HepG2 (cell line): ENCODE measurements at regions not wholly inside any gene's neighbourhood (a gene's known extent, or its start where the extent isn't known, plus 50 kb on each side); places are given as distances from the start of the nearest gene placed in this dataset.

Experiments
- ATAC-seq: fragments of 200-7000 bp; cut with Tn5 transposase; 3 replicates; pipeline ENCODE4 v1.9.1; 2020; ENCODE audit warnings: mild to moderate bottlenecking, moderate library complexity
- BruUV-seq: library from RNA; stranded (reverse); fragments of 400-500 nt; replicated peaks from 2 replicates; lab custom pipeline; 2021; lab: Mats Ljungman, UMichigan
- CTCF ChIA-PET: fragments of 300-600 bp; formaldehyde crosslinking; extraction: SDS; loops from one replicate; lab custom pipeline; 2021; ENCODE audit warnings: low total read pairs, inconsistent platforms, low intra/inter-chr PET ratio; lab: Yijun Ruan, JAX
- POLR2A ChIA-PET: fragments of 350-600 bp; sonication (Branson Sonifier 250); formaldehyde crosslinking; loops from one replicate; lab custom pipeline; 2020; ENCODE audit warnings: antibody characterized with exemption, inconsistent platforms; lab: Yijun Ruan, JAX
- DNase-seq: peaks from one replicate; pipeline ENCODE4 v3.0.0-alpha.2; 2015; ENCODE audit warnings: low spot score
- FAIRE-seq: peaks from 3 replicates; lab custom pipeline; 2011; peaks lifted over from hg19 to GRCh38; lab: Jason Lieb, UNC
- H2AFZ ChIP-seq: one replicate; pipeline ENCODE4 v1.6.1; 2011; ENCODE audit warnings: low read length, inconsistent platforms
- H3K27ac ChIP-seq: fragments of 300-600 bp; 3 replicates; pipeline ENCODE4 v1.8.0; 2011; ENCODE audit warnings: mixed run types, mild to moderate bottlenecking, mixed read lengths, low read length, inconsistent platforms; ENCODE audit not compliant: insufficient read depth; ENCODE audit errors: extremely low read length
- H3K27me3 ChIP-seq, 2 experiments: fragments of 200-600 bp in 1 of 2; 2 replicates in 1 of 2; 3 replicates in 1 of 2; pipeline versions ENCODE4 v1.6.0 to v1.8.0; 2011; ENCODE audit warnings: low read length in 2 of 2, mild to moderate bottlenecking in 2 of 2, moderate library complexity in 2 of 2, inconsistent platforms in 1 of 2; ENCODE audit not compliant: insufficient read depth in 2 of 2, control insufficient read depth in 1 of 2
- H3K36me3 ChIP-seq, 2 experiments: fragments of 200-600 bp in 1 of 2; replicated peaks in 1 of 2; 2 replicates in 1 of 2; 3 replicates in 1 of 2; pipeline versions ENCODE4 v1.5.1 to v1.8.0; 2011; ENCODE audit warnings: low read length in 2 of 2, inconsistent platforms in 1 of 2; ENCODE audit not compliant: insufficient read depth in 2 of 2, control insufficient read depth in 1 of 2
- H3K4me1 ChIP-seq: 2 replicates; pipeline ENCODE4 v1.5.1; 2012; ENCODE audit warnings: low read length, inconsistent platforms; ENCODE audit not compliant: insufficient read depth
- H3K4me2 ChIP-seq: 2 replicates; pipeline ENCODE4 v1.6.0; 2011; ENCODE audit warnings: low read depth, low read length, inconsistent platforms
- H3K4me3 ChIP-seq, 3 experiments: fragments of 200-600 bp in 1 of 3; sonication (generic), shearing (Covaris generic) in 1 of 3; replicated peaks in 1 of 3; 2 replicates each; pipeline ENCODE4 v1.5.1; 2011 to 2016; ENCODE audit warnings: low read length in 3 of 3, inconsistent platforms in 2 of 3, low read depth in 2 of 3, mild to moderate bottlenecking in 2 of 3, control low read depth in 1 of 3, mixed read lengths in 1 of 3; ENCODE audit not compliant: insufficient read depth in 1 of 3
- H3K79me2 ChIP-seq: one replicate; pipeline ENCODE4 v1.6.1; 2011; ENCODE audit warnings: low read length, inconsistent platforms; ENCODE audit not compliant: insufficient read depth
- H3K9ac ChIP-seq: 2 replicates; pipeline ENCODE4 v1.6.0; 2011; ENCODE audit warnings: mild to moderate bottlenecking, low read depth, low read length, inconsistent platforms; ENCODE audit not compliant: insufficient read depth
- H3K9me3 ChIP-seq: 2 replicates; pipeline ENCODE4 v1.5.1; 2012; ENCODE audit warnings: mild to moderate bottlenecking, low read length
- H4K20me1 ChIP-seq: 2 replicates; pipeline ENCODE4 v1.6.0; 2011; ENCODE audit warnings: inconsistent platforms, mild to moderate bottlenecking, low read length, moderate library complexity; ENCODE audit not compliant: insufficient read depth
- ARID2 ChIP-seq: sonication (generic); formaldehyde crosslinking; IDR thresholded peaks from 2 replicates; pipeline ENCODE4 v1.8.1; 2022; ENCODE audit warnings: mild to moderate bottlenecking, missing genetic modification reagents, borderline replicate concordance
- ESRRA ChIP-seq: sonication (generic); formaldehyde crosslinking; IDR thresholded peaks from 2 replicates; pipeline ENCODE4 v1.5.1; 2020; ENCODE audit warnings: mild to moderate bottlenecking, low read depth, missing genetic modification reagents
- GFI1 ChIP-seq: sonication (generic); formaldehyde crosslinking; IDR thresholded peaks from 2 replicates; pipeline ENCODE4 v1.5.0; 2020; ENCODE audit warnings: missing genetic modification reagents, mild to moderate bottlenecking, borderline replicate concordance
- HDAC1 ChIP-seq: sonication (generic); formaldehyde crosslinking; IDR thresholded peaks from 2 replicates; pipeline ENCODE4 v1.5.1; 2020; ENCODE audit warnings: mild to moderate bottlenecking, missing genetic modification reagents
- HNF1B ChIP-seq: sonication (generic); formaldehyde crosslinking; IDR thresholded peaks from 2 replicates; pipeline ENCODE4 v1.5.1; 2020; ENCODE audit warnings: mild to moderate bottlenecking, moderate library complexity, missing genetic modification reagents
- IRF2 ChIP-seq: IDR thresholded peaks from 2 replicates; pipeline ENCODE4 v1.6.1; 2018; ENCODE audit warnings: missing genetic modification reagents, missing compliant biosample characterization
- JARID2 ChIP-seq: sonication (generic); formaldehyde crosslinking; IDR thresholded peaks from 2 replicates; pipeline ENCODE4 v1.8.1; 2023; ENCODE audit warnings: missing genetic modification reagents, inconsistent platforms; ENCODE audit not compliant: insufficient replicate concordance
- MXD4 ChIP-seq: IDR thresholded peaks from 2 replicates; pipeline ENCODE4 v1.6.1; 2016; ENCODE audit warnings: mild to moderate bottlenecking, missing biosample characterization, missing genetic modification reagents
- PRDM4 ChIP-seq: sonication (generic); formaldehyde crosslinking; IDR thresholded peaks from 2 replicates; pipeline ENCODE4 v1.9.0; 2021; ENCODE audit warnings: missing genetic modification reagents, borderline replicate concordance
- TAF15 ChIP-seq: fragments of 200-400 bp; formaldehyde crosslinking; IDR thresholded peaks from one replicate; pipeline ENCODE4 v1.6.1; 2018; ENCODE audit warnings: mild to moderate bottlenecking, low read depth, low read length; ENCODE audit not compliant: poor library complexity, severe bottlenecking
- ZNF274 ChIP-seq: sonication (generic); formaldehyde crosslinking; IDR thresholded peaks from 2 replicates; pipeline ENCODE4 v1.5.1; 2020; ENCODE audit warnings: mild to moderate bottlenecking, missing genetic modification reagents
- ZNF281 ChIP-seq: sonication (generic); formaldehyde crosslinking; IDR thresholded peaks from 2 replicates; pipeline ENCODE4 v1.4.0; 2020; ENCODE audit warnings: missing genetic modification reagents, borderline replicate concordance
- ZNF367 ChIP-seq: sonication (generic); formaldehyde crosslinking; IDR thresholded peaks from 2 replicates; pipeline ENCODE4 v1.4.0; 2020; ENCODE audit warnings: missing genetic modification reagents, borderline replicate concordance
- ZNF441 ChIP-seq: sonication (generic); formaldehyde crosslinking; IDR thresholded peaks from 2 replicates; pipeline ENCODE4 v1.7.0; 2021; ENCODE audit warnings: missing genetic modification reagents, borderline replicate concordance
- ZNF451 ChIP-seq: sonication (generic); formaldehyde crosslinking; IDR thresholded peaks from 2 replicates; pipeline ENCODE4 v1.5.0; 2020; ENCODE audit warnings: mild to moderate bottlenecking, missing genetic modification reagents
- ZNF629 ChIP-seq: sonication (generic); formaldehyde crosslinking; conservative IDR thresholded peaks from 2 replicates; pipeline ENCODE4 v1.5.0; 2020; ENCODE audit warnings: missing genetic modification reagents
- ZNF784 ChIP-seq: sonication (generic); formaldehyde crosslinking; IDR thresholded peaks from 2 replicates; pipeline ENCODE4 v1.5.1; 2020; ENCODE audit warnings: missing genetic modification reagents, mild to moderate bottlenecking, borderline replicate concordance
- ZNF83 ChIP-seq: sonication (generic); formaldehyde crosslinking; IDR thresholded peaks from 2 replicates; pipeline ENCODE4 v1.4.0; 2020; ENCODE audit warnings: missing genetic modification reagents, mild to moderate bottlenecking, borderline replicate concordance
- ZNF850 ChIP-seq: sonication (generic); formaldehyde crosslinking; conservative IDR thresholded peaks from 2 replicates; pipeline ENCODE4 v1.9.0; 2021; ENCODE audit warnings: mild to moderate bottlenecking, missing genetic modification reagents
- WGBS: methylation state at CpG from one replicate; pipeline ENCODE4 v1.1.6; 2017; ENCODE audit warnings: low lambda C conversion rate; 5-methylcytosine and 5-hydroxymethylcytosine counted together
- in situ Hi-C: cut with HindIII; loops from 2 replicates; pipeline ENCODE4 v1.10.0; 2017; ENCODE audit warnings: low pct_unique_long_range_greater_than_20kb; ENCODE audit not compliant: extremely low pct_ligation_motif_present
- intact Hi-C: fragments of 100-400 bp; cut with micrococcal nuclease; formaldehyde crosslinking; loops from one replicate; pipeline ENCODE4 v1.10.0; 2022; ENCODE audit not compliant: unreplicated experiment

- no peak overlapping the region for H3K4me3 ChIP-seq
- in situ Hi-C loops (no loop called here), intact Hi-C loops (no loop called here)
- no peak overlapping the region for H2AFZ ChIP-seq
- no peak overlapping the region for H3K4me2 ChIP-seq
- BruUV-seq: no TSS peak
- ChIA-PET CTCF (no interaction called here), POLR2A (no interaction called here)
- no peak overlapping the region for H3K27ac ChIP-seq
- H3K79me2 ChIP-seq: no peaks in the 10 kb centered on the region
- no peak for ATAC-seq
- H4K20me1 ChIP-seq: no peaks in the 10 kb centered on the region
- no peaks in the 10 kb centered on the region for H3K36me3 ChIP-seq
- H3K9ac ChIP-seq: no peak overlapping the region
- no peaks in the 10 kb centered on the region for H3K4me1 ChIP-seq
- H3K27me3 ChIP-seq: no peaks in the 10 kb centered on the region
- no peak for FAIRE-seq
- 1% methylated on average over 4 of the region's 4 CpGs for WGBS
- DNase-seq: no peak
- no peaks in the 10 kb centered on the region for H3K9me3 ChIP-seq
- TF ChIP-seq GFI1 (CRISPR knock-in tag) (no peak), PRDM4 (CRISPR knock-in tag) (no peak), ZNF784 (CRISPR knock-in tag) (no peak), ZNF850 (no peak), ZNF451 (no peak), MXD4 (CRISPR knock-in tag) (no peak), HNF1B (no peak), TAF15 (no peak), ZNF441 (CRISPR knock-in tag) (no peak), ARID2 (CRISPR knock-in tag) (no peak), ZNF281 (CRISPR knock-in tag) (no peak), ZNF83 (CRISPR knock-in tag) (no peak), ZNF629 (CRISPR knock-in tag) (no peak), IRF2 (CRISPR knock-in tag) (no peak), ZNF367 (CRISPR knock-in tag) (no peak), ESRRA (CRISPR knock-in tag) (no peak), HDAC1 (no peak), ZNF274 (no peak), JARID2 (CRISPR knock-in tag) (no peak)
Measured at GRCh38 chr3:144426967-144427366, 455.3 kb downstream of the DIPK2A start.
